Activated naive CD4-positive, alpha-beta T cell treated with anti-CD3 and anti-CD28 coated beads, Interleukin-2, amount 10 ng/mL, durations not matched to agents 7 days and 5 days (primary cell): ENCODE measurements at regions not wholly inside any gene's neighbourhood (a gene's known extent, or its start where the extent isn't known, plus 50 kb on each side); places are given as distances from the start of the nearest gene placed in this dataset.

Experiments used
- CTCF ChIA-PET: fragments of 350-600 bp; sonication (Branson Sonifier 250); formaldehyde crosslinking; loops from one replicate; lab custom pipeline; 2021; ENCODE audit warnings: antibody characterized with exemption; lab: Charles Lee
- DNase-seq: peaks from one replicate; pipeline ENCODE4 v3.0.0-alpha.2; 2020
- H3K27ac Mint-ChIP-seq: one replicate; pipeline ENCODE4 v1.8.0; 2021; ENCODE audit warnings: mild to moderate bottlenecking, moderate library complexity, mixed read lengths
- H3K27me3 Mint-ChIP-seq: one replicate; pipeline ENCODE4 v1.8.0; 2021; ENCODE audit warnings: mild to moderate bottlenecking, mixed read lengths
- H3K36me3 Mint-ChIP-seq: one replicate; pipeline ENCODE4 v1.8.0; 2021; ENCODE audit warnings: mixed read lengths
- H3K4me1 Mint-ChIP-seq: one replicate; pipeline ENCODE4 v1.8.0; 2021; ENCODE audit warnings: mixed read lengths
- H3K4me3 Mint-ChIP-seq: one replicate; pipeline ENCODE4 v1.8.0; 2021; ENCODE audit warnings: mild to moderate bottlenecking, moderate library complexity, mixed read lengths
- H3K9me3 Mint-ChIP-seq: one replicate; pipeline ENCODE4 v1.8.0; 2021; ENCODE audit warnings: mixed read lengths

GRCh38 chr4:185921583-185922555, 109.9 kb upstream of the SORBS2 start:
- Mint-ChIP-seq H3K27me3 (peaks cover 3% of the 10 kb centered on the region), H3K4me3 (no peak overlapping the region), H3K36me3 (no peaks in the 10 kb centered on the region), H3K4me1 (no peaks in the 10 kb centered on the region), H3K9me3 (no peaks in the 10 kb centered on the region), H3K27ac (no peak overlapping the region)
- no peak for DNase-seq
- CTCF ChIA-PET: no interaction called here

DNA sequence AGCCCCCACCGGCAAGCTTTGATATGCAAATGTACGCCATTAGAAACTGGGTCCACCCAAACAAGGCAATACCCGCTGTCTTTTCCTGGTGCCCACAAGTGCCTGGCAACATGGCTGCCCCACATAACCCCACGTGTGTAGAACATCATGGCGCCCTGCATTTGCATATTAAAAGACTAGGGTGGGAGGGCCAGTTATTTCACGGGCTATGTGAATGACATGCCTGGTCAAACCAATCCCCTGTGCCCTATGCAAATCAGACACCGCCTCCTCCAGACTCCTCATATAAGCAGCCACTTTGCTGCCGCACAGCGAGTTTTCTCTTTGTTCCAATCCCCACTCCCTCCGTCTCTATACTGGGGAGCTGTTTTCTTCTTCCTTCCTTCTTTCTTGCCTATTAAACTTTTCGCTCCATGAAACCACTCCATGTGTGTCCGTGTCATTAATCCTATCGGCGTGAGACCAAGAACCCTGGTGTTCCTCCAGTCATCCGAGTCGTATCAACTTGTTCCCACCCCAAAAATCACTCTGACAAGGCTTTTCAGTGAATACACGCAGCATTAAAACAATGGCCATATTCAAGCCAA, 112.6 kb upstream of the SORBS2 start:
- H3K9me3 Mint-ChIP-seq: no peaks in the 10 kb centered on the region
- CTCF ChIA-PET: no interaction called here
- no peak for DNase-seq
- H3K4me1 Mint-ChIP-seq: no peaks in the 10 kb centered on the region
- no peak overlapping the region for H3K27ac Mint-ChIP-seq
- H3K4me3 Mint-ChIP-seq: no peak overlapping the region
- no peaks in the 10 kb centered on the region for H3K36me3 Mint-ChIP-seq
- peaks cover 3% of the 10 kb centered on the region for H3K27me3 Mint-ChIP-seq

DNA sequence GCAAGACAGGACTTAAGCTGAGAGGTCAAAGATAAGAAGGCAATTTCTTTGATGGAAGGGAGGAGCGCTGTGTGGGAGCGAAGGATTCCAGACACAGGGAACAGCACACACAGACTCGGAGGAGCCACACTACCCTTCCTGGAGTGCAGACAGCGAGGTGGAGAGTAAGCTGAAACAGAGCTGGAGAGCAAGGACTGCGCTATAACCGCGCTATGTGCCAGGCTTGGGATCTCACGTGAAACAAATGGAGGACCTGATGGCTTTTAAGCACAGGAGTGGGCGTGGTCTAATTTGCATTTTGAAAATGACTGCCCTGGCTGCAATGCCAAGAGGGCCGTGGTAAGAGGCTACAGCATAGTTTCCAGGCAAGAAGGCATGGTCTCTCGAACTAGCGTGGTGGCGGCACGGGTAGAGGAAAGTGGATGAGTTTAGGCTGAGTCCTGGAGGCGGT, 113.9 kb upstream of the SORBS2 start:
- CTCF ChIA-PET: no interaction called here
- Mint-ChIP-seq H3K9me3 (no peaks in the 10 kb centered on the region), H3K27ac (no peak overlapping the region), H3K27me3 (peaks cover 3% of the 10 kb centered on the region), H3K36me3 (no peaks in the 10 kb centered on the region), H3K4me1 (no peaks in the 10 kb centered on the region), H3K4me3 (no peak overlapping the region)
- no peak for DNase-seq

DNA sequence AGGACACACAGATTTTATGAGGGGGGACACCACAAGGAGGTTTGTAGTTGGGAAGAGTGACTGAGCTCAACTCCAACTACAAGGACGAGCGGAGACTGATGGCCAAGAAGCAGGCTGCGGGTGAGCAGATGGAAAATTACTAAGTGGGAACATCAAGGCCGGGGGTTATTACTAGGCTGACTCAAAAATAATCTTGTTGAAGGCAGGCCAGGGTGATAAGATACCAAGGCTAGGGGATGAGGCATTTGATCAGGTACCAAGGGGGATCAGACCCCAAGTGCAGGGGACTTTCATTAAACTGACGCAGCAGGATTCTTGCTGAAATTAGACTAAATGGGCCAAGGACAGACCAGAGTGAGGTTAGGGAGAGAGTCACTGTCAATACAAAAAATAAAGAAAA, 119.4 kb upstream of the SORBS2 start:
- H3K4me3 Mint-ChIP-seq: no peak overlapping the region
- no peaks in the 10 kb centered on the region for H3K9me3 Mint-ChIP-seq
- H3K36me3 Mint-ChIP-seq: no peaks in the 10 kb centered on the region
- no peaks in the 10 kb centered on the region for H3K4me1 Mint-ChIP-seq
- CTCF ChIA-PET: no interaction called here
- H3K27me3 Mint-ChIP-seq: peaks cover 3% of the 10 kb centered on the region
- no peak overlapping the region for H3K27ac Mint-ChIP-seq
- no peak for DNase-seq

DNA sequence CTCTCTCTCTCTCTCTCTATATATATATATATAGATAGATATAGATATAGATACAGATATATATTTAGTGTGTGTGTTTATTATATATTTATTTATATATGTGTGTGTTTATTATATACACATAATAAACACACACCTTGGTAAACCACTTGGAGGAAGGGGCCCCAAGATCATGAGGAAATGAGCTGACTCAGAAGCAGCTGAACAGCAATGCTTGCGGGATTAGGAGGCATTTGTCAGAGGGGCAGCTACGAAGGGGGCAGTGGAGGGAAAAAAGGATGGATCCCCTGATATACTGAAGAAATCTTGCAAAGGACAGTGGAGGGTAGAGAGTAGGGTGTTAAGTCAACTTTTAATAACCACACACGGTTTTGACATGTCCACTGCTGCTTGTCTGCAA, 120.0 kb upstream of the SORBS2 start:
- H3K27me3 Mint-ChIP-seq: peaks cover 3% of the 10 kb centered on the region
- DNase-seq: no peak
- no peaks in the 10 kb centered on the region for H3K9me3 Mint-ChIP-seq
- no peak overlapping the region for H3K27ac Mint-ChIP-seq
- no peaks in the 10 kb centered on the region for H3K4me1 Mint-ChIP-seq
- CTCF ChIA-PET: no interaction called here
- no peaks in the 10 kb centered on the region for H3K36me3 Mint-ChIP-seq
- H3K4me3 Mint-ChIP-seq: no peak overlapping the region

DNA sequence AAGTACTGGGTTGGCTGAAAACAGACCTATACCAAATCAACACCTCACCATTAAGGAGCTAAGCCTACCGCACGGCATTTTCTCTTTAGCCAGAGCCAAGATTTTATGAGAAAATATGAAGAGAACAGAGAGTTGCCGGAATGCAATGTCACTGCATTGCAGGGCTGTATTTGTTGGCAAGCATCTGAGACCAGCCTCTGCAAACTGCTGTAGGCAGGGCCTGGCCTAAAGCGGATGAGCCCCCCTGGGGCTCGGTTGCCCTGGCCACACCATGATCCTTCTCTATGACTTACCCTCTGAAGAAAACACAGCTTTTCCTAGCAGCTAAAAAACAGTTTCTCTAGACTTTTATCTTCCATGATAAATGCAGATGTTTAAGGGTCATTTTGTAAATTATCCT, 120.5 kb upstream of the SORBS2 start:
- CTCF ChIA-PET: no interaction called here
- no peaks in the 10 kb centered on the region for H3K4me1 Mint-ChIP-seq
- H3K4me3 Mint-ChIP-seq: no peak overlapping the region
- no peak for DNase-seq
- H3K27ac Mint-ChIP-seq: no peak overlapping the region
- no peaks in the 10 kb centered on the region for H3K36me3 Mint-ChIP-seq
- no peaks in the 10 kb centered on the region for H3K9me3 Mint-ChIP-seq
- peaks cover 3% of the 10 kb centered on the region for H3K27me3 Mint-ChIP-seq

GRCh38 chr4:185933078-185933581, 121.1 kb upstream of the SORBS2 start:
- no peaks in the 10 kb centered on the region for H3K9me3 Mint-ChIP-seq
- no peak overlapping the region for H3K4me3 Mint-ChIP-seq
- CTCF ChIA-PET: no interaction called here
- H3K27me3 Mint-ChIP-seq: peaks cover 3% of the 10 kb centered on the region
- no peak for DNase-seq
- H3K36me3 Mint-ChIP-seq: no peaks in the 10 kb centered on the region
- no peaks in the 10 kb centered on the region for H3K4me1 Mint-ChIP-seq
- H3K27ac Mint-ChIP-seq: no peak overlapping the region

GRCh38 chr4:185936650-185937376, 124.8 kb upstream of the SORBS2 start:
- no peak overlapping the region for H3K27ac Mint-ChIP-seq
- H3K27me3 Mint-ChIP-seq: peaks cover 3% of the 10 kb centered on the region
- H3K9me3 Mint-ChIP-seq: no peaks in the 10 kb centered on the region
- H3K4me3 Mint-ChIP-seq: no peak overlapping the region
- CTCF ChIA-PET: no interaction called here
- no peak for DNase-seq
- no peaks in the 10 kb centered on the region for H3K4me1 Mint-ChIP-seq
- no peaks in the 10 kb centered on the region for H3K36me3 Mint-ChIP-seq

DNA sequence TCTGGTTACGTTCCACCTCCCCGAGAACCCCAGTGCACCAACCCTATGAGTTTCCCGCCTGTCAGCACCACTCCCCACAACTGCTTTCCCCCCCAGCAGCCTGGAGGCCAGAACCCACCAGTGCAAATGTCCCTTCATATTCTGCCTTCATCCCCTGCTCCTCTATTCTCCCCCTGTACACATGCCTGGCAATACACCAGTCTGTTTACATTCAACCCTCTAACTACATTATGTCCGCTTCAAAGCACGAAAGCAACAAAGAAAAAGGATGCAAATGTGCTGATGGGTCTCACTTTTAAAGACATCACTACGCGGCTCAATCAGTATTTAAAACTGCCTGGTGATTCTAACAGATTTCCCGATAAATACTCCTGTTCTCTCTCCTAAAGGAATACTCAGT, 126.7 kb upstream of the SORBS2 start:
- Mint-ChIP-seq H3K27me3 (no peaks in the 10 kb centered on the region), H3K4me3 (no peak overlapping the region), H3K9me3 (no peaks in the 10 kb centered on the region), H3K27ac (no peak overlapping the region), H3K4me1 (no peaks in the 10 kb centered on the region), H3K36me3 (no peaks in the 10 kb centered on the region)
- no peak for DNase-seq
- CTCF ChIA-PET: no interaction called here

- CTCF ChIA-PET: no interaction called here
- DNase-seq: no peak
- Mint-ChIP-seq H3K4me3 (no peak overlapping the region), H3K36me3 (no peaks in the 10 kb centered on the region), H3K4me1 (no peaks in the 10 kb centered on the region), H3K27me3 (no peaks in the 10 kb centered on the region), H3K9me3 (no peaks in the 10 kb centered on the region), H3K27ac (no peak overlapping the region)
These were observed 127.5 kb upstream of the TLR3 start for GRCh38 chr4:185941461-185941860.

- Mint-ChIP-seq H3K36me3 (no peaks in the 10 kb centered on the region), H3K4me1 (no peaks in the 10 kb centered on the region), H3K4me3 (no peak overlapping the region), H3K27ac (no peak overlapping the region), H3K27me3 (no peaks in the 10 kb centered on the region), H3K9me3 (no peaks in the 10 kb centered on the region)
- CTCF ChIA-PET: no interaction called here
- no peak for DNase-seq
These were observed 123.7 kb upstream of the TLR3 start for GRCh38 chr4:185945252-185945651.

DNA sequence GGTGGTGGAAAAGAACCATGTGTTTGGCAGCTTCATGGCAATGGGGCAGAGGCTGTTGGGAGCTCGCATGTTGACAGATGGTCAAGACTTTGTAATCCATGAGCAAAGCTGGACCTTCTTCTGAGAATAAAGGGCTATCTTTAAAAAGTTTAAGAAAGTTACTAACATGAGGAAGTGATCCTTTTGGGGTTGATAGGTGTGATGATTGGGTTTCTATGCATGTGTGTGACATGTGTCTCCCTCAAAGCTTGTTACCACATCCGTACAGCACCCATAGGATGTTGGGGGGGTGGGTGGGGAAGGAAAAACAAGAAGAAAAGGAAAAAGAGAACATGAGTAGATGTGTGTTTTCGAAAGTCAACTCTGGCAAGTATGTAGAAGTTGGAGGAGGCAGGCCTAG, 123.0 kb upstream of the TLR3 start:
- CTCF ChIA-PET: no interaction called here
- Mint-ChIP-seq H3K4me1 (no peaks in the 10 kb centered on the region), H3K27me3 (no peaks in the 10 kb centered on the region), H3K4me3 (no peak overlapping the region), H3K9me3 (no peaks in the 10 kb centered on the region), H3K36me3 (no peaks in the 10 kb centered on the region), H3K27ac (no peak overlapping the region)
- DNase-seq: no peak

DNA sequence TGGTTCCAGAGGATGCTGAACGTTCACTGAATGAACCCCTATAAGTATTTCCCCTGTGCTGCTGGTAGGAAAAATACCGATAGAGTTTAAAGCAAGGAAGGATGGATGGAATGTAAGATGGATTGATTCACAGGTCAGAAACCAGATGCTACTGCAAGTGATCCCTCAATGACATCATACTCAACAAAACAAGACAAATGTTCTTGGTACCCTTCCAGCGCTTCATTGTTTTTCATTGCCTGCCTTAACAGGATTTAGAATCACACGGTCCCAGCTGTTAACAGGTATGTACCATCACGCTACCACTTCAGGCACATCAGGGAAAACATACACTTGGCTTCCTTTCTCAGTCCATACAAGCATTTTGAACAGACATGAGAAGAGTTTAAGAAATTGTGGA, 118.1 kb upstream of the TLR3 start:
- H3K9me3 Mint-ChIP-seq: no peaks in the 10 kb centered on the region
- no peaks in the 10 kb centered on the region for H3K4me1 Mint-ChIP-seq
- H3K27me3 Mint-ChIP-seq: no peaks in the 10 kb centered on the region
- CTCF ChIA-PET: no interaction called here
- no peak overlapping the region for H3K4me3 Mint-ChIP-seq
- H3K36me3 Mint-ChIP-seq: no peaks in the 10 kb centered on the region
- DNase-seq: no peak
- H3K27ac Mint-ChIP-seq: no peak overlapping the region

GRCh38 chr4:185955151-185955770, 113.7 kb upstream of the TLR3 start:
- Mint-ChIP-seq H3K4me3 (no peak overlapping the region), H3K27me3 (no peaks in the 10 kb centered on the region), H3K36me3 (no peaks in the 10 kb centered on the region), H3K4me1 (no peaks in the 10 kb centered on the region), H3K27ac (no peak overlapping the region), H3K9me3 (no peaks in the 10 kb centered on the region)
- no peak for DNase-seq
- CTCF ChIA-PET: no interaction called here
